HG02588 (cell line): ENCODE measurements at regions not wholly inside any gene's neighbourhood (a gene's known extent, or its start where the extent isn't known, plus 50 kb on each side); places are given as distances from the start of the nearest gene placed in this dataset.

ENCODE experiments used
- ATAC-seq: cut with Tn5 transposase; IDR thresholded peaks from one replicate; pipeline ENCODE4 v1.9.1; 2021; ENCODE audit warnings: mild to moderate bottlenecking, moderate library complexity; ENCODE audit not compliant: unreplicated experiment

DNA sequence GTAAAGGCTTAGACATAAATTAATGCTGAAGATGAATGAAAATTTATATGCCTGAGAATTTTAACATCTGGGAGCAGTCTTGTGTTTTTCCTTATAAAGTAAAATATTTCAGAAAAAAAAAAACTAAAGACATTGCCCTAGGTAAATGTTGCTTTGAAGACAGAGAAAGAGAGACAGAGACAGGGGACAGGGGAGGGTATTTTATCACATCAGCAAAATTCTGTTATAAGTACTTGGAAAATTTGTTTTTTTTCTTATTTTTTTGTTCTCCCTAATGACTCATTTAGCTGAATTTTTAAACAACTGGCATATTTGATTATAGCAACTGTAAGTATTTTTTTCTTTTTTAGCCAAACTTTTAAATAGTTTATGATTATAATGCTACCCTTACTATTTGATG, 1540.6 kb upstream of the GBE1 start:
- no peak for ATAC-seq

DNA sequence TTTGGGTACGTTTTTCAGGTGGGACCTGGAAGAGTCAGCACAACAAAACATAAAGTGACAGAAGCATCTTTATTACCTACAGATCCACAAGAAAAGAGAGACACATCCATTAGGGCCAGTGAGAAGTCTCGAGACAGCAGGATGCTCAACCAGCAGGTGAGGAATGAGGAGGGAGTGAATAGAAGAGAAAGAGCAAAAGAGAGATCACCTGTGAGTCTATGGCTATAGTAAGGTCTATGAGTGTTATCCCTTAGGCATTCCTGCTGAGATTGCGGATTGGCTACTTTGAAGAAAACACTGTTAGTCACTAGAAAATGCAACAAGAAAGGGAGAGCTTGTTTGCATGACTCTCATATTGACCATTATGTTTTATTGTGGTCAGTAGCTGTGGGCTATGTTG, 1556.2 kb upstream of the GBE1 start:
- ATAC-seq: no peak

DNA sequence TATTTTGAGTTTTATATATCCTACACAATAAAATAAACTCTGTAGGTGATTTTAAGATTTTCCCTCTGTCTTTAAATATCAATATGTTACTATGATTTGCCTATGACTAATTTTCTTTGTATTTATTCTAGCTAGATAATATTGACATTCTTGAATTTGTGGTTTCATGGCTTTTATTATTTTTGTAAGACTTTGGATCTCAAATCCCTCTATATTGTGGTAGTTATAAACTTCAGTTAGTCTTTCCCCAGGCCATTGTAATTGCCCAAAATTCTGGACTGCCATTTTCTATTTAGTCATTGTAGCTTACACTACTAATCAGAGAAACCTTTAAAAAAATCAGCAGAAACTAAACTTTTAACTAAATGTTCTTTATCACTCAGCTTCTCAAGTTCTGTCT, 1559.3 kb upstream of the GBE1 start:
- ATAC-seq: no peak

DNA sequence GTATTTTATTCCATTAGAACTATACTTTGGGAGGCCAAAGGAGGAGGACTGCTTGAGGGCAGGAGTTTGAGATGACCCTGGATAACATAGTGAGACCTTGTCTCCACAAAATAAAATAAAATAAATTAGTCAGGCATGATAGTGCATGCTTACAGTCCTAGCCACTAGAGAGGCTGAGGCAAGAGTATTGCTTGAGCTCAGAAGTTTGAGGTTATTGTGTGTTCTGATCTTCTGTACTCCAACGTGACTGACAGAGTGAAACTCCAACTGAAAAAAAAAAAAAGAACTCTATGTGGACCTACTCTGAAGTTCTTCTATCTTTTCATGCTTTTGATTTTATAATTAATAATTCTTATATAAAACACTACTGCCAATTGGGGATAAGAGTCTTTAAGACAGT, 1560.0 kb upstream of the GBE1 start:
- ATAC-seq: no peak

DNA sequence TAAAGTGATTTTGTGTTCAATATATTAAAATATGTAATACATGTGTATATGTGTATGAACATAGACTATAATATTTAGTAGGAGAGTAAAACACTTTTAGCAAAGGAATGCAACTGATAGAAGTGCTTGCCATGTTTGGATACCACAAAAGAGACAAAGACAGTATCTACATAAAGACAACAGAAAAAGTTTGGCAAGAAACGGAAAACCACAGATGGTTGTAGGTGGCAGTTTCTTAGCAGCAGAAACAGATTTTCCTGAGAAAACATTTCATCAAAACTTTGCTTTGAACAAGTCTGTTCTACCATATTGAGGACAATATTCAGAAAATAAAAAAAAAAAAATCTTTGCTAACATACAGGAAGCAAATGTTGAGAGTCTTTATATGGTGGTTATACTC, 1560.4 kb upstream of the GBE1 start:
- ATAC-seq: no peak

DNA sequence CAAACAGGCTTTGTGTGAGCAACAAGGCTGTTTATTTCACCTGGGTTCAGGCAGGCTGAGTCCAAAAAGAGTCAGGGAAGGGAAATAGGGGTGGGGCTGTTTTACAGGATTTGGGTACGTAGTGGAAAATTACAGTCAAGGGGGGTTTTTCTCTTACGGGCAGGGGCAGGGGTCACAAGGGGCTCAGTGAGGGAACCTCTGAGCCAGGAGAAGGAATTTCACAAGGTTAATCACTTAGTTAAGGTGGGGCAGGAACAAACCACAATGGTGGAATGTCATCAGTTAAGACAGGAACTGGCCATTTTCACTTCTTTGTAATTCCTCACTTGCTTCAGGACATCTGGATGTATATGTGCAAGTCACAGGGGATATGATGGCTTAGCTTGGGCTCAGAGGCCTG, 1592.8 kb upstream of the GBE1 start:
- no peak for ATAC-seq

DNA sequence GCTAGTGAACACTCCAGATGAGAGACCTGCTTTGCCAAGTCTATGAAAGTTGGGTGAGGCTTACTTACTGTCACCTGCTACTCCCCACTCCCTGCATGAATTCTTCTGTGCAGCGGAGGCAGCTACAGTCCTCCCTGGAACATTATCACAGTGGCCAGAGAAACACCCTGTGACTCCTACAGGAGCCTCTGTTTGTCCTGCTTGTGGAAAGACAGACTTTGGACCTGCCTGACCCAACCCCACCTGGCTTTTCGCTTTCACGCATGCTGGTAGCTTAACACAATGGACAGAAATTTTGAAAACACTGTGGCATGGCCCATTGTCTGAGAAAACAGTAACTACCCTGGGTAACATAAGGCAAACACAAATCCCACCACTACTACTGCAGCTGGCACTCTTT, 1565.5 kb upstream of the CADM2 start:
- ATAC-seq: no peak

DNA sequence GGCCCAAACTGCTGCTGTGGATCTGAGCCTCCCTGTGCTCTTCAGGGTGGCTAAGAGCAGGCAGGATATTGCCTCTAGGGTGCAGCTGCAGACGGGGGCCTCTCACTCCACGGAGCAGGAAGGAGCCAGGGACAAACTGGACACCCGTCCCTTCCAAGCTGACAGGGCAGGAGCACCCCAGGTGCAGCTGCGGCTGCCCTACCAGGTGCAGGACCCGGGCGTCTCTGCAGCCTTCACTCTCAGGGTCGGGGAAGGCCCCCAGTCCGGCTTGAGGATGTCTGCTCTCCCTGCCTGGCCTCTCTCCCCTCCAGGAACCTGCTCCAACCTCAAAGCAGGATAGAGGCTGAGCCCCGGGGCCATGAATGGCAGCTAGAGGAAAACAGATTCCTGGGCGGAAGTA, 1554.9 kb upstream of the CADM2 start:
- no peak for ATAC-seq

DNA sequence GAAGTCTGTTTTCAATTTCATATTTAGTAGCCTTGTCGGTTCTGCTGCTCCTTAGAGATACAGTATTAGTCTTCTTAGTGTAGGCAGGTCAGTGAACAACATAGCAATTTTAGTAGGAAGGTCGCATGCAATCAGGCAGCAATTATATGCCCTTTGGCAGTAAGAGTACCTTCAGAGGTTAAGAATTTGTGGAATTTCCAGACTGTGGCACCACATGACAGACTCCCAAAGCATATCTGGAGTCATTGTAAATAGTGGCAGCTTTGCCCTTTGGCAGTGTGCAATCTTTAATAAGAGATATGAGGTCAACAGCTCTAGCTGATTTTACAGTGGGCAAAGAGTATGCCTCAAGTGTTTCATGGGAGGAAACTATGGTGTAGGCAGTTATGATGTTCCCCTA, 1532.5 kb upstream of the CADM2 start:
- ATAC-seq: no peak

DNA sequence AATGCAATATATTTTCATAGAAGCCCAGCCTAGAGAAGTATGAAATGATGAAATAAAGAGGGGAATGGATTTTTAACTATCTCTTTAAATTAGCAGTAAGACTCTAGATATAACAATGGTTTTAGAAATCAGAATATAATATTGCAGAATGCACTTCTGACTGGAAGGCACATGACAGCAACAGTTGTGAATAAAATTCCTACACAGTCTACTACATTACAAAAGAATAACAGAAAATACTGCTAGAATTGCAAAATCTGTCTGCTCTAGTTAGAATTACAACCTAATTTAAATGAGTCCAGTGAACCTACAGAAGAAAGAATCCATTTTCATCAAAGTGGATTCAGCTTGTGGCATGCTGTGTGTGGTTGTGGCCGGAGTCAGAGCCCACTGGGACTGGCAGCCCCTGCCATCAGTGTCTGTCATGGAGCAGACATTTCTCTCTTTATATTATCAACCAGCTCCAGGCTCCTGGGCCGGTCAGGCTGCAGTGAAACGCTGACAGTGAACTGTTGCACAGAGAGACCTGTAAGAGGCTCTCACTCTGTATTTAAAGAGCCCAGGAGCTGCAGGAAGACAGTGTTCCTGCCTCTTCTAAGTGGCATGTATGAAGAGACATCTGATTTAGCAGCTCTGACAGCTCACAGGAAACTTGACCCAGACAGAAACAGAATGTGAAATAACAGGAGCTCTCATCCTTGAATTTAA, 1523.8 kb upstream of the CADM2 start:
- no peak for ATAC-seq

DNA sequence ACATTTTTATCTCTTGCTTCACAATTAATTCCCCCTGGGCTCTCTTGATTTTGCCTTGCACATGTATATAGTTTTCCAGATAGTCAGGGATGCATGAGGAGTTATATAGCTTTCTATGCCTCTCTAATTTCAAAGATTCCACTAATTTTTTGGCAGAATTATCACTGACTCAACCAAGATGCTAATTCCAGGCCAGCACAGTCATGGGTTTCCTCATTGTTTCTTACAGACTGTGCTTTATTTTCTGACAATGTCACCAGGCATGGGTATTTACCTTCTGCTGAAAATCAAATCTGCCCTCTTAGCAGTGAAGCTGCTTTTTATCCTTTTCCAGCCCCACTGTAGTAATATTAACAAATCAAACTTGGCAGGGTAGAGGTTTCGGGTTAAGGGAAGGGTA, 1520.6 kb upstream of the CADM2 start:
- ATAC-seq: no peak

DNA sequence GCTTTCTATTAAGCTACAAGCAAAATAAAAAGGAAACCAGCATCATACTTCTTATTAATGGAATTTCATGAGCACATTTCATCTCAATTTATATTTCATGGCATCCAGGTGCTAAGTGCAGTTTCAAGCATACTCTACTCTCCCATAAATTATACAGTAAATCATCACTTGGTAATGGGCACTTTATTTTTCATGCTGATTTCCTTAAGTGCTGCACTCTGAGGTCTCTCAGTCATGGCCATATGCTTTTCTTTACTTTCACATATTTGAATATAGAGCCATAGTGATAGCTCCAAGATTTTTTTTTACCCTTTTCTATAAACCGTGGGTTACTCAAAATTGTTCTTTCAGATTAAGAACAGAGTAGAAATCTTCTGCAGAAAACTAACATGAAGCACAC, 1505.7 kb upstream of the CADM2 start:
- ATAC-seq: no peak

DNA sequence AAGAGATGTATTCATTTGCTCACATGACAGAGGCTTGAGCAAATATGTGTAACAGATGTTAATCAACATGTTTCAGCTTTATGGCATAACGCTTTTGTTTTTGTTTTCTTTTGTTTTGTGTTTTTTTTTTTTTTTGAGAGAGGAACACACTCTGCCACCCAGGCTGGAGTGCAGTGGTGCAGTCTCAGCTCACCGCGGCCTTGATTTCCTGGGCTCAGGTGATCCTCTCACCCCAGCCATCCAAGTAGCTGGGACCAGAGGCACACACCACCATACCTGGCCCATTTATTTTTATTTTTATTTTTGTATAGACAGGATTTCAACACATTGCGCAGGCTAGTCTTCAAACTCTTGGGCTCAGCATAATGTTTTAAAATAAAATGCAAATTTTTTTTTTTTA, 1504.4 kb upstream of the CADM2 start:
- no peak for ATAC-seq

DNA sequence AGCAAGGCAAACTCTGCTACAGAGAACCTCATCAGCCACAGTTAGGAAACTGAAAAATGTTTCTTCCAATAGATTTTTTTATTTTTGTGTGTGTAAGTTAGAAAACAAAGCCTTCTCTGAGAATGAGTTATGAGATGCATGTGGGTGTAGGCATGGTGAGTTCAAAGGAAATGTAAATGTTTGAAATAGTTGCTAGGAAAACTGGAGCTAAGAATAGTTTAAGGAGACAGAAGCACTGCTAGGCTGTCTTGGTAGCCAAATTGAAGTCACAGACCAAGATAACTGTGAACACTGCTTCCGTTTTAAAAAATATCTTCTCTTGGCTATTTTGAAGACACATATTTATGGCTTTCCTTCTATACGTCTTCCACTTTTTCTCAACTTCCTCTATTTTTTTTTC, 1501.2 kb upstream of the CADM2 start:
- no peak for ATAC-seq

DNA sequence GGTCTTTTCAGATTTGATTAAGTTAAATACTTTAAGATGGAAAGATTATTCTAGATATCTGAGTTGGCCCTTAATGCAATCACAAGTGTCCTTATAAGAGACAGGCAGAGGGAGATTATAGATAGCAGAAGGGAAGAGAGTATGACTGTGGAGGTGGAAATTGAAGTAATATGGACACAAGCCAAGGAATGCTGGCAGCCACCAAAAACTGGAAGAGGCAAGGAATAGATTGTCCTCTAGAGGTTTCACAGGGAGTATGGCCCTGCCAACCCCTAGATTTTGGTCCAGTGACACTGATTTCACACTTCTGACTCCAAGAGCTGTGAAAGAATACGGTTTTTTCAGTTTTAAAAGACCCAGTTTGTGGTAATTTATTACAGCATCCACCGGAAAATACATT, 1498.7 kb upstream of the CADM2 start:
- no peak for ATAC-seq

DNA sequence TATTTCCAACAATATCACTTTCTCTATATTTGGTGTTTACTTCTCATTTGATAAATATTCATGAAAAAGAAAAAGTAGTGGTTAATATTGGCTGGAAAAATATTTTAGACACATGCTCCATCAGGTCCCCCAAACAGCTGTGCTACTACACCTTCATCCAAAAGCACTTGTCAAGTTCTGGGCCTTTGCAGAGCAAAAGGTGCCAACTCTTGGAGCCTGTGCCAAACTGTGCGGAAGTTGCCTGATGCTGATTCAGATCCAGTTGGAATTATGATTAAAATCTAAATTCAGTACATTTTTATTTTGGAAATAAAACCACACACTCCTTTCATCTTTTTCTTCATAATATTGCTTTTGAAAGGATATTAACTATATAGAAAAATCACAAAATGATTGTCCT, 1497.4 kb upstream of the CADM2 start:
- ATAC-seq: no peak

DNA sequence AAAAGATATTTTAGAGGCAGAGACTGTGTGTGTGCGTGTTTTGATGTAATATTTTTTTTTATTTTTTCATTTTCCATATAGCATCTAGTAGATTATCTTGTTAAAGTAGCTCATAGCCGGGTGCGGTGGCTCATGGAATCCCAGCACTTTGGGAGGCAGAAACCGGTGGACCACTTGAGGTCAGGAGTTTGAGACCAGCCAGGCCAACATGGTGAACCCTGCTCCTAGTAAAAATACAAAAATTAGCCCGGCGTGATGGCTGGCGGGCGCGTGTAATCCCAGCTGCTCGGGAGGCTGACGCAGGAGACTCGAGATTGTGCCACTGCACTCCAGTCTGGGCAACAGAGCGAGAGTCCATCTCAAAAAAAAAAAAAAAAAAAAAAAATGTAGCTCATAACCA, 1481.2 kb upstream of the CADM2 start:
- no peak for ATAC-seq

DNA sequence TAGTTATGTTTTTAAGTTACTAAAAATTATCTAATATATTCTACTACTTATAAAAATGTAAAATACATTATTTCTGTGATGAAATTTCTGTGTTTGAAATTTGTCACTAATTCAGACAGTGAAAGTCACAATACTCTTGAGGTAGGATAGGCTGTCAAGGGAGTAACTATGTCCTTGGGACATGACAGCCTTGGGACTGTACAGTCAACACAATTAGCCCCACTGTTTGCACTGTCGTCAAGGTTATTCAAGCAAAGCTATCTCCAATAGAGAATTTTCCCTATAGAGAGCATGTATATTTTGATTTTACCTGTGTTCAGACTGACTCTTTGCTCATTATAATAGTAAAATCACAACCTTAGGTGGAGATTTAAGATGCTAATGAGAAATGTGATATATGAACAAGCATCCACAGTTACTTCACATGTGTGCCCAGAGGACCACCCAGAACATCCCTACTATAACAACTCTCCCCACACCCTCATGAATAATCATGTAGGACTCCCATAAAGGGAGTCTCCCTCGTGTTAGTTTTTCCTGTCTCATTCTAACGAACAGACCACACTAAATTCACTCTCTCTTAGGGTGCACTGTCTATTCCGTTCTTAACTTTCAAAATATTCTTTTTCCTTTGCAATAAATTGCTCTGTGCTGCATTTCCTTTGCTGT, 1476.3 kb upstream of the CADM2 start:
- no peak for ATAC-seq

DNA sequence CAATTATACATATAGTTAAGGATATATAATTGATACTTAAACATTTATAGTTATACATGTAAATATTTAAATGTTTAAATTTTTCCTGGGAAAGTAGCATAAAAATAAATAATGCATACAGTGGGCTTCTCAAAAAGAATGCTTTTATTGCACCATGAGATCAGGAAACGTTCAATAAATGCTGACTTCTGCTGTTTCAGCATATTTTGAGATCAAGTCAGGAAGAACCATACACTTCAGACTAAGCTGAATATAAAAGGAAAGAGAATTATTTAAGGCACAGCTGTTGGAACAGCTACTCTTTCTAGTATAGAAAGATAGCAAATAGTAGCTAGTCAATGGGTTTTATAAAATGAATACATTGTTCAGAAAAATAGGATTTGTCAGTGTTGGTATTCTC, 1462.3 kb upstream of the CADM2 start:
- ATAC-seq: no peak

DNA sequence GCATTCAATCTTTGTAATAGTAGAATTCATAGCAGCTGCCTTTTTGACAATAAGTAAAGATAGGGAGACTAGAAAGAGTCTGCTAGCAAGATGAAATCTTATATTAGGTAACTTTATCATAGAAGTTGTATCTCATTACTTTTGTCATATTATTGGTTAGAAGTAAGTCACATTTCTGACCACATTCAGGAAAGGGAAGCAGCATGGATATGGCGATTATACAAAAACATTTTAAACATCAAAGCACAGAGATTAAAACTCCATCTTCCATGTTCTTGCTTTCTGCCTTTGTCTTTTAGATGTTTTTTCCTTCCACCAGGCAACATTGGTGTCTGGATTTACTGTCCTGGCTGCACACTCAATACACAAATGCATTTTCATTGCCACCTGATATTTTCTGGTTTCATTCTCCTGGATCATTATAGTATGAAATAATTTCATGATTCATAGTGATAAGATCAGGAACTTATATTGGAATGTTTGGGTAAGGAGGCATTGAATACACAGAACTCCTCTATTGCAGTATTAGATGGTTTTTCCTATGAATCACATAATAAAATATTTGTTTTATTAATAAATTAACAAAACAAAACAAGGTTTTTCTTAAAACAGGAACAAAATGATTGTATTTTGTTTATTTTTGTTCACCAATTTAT, 1460.3 kb upstream of the CADM2 start:
- ATAC-seq: no peak

DNA sequence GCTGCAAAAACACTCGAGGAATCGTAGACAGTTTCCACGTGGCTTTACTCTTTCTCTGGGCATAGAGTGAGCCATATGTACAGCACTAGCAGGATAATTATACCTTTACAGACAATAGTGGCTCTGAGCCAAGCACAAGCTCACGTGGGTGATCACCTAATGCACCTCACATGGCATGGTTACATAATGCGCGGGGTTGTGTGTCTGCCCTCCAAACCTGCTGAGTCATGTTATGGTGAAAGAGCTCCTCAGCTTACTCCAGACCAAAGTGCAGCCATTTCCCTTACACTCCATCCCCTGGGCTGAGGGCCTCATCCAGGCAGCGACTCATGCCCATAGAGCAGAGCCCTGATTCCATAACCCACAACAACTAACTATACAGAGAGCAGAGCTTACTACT, 1458.4 kb upstream of the CADM2 start:
- no peak for ATAC-seq

DNA sequence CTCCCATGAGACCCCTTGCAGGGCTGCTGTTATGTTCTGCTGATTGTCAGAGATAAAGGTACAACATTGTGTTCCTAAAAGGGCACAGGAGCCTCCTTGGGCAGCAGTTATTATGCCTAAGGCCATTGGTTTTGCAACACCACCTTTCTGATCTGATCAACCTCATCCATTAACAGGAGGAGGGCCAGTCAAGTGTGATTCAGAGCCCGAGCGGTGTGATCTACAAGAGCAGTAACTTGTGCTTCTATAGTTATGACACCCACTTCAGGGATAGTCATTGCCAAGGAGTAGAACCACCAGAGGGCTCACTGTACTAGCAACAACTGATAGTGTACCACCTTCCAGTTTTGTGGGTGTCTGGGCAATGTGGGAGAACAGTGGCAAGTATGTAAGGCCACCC, 1457.9 kb upstream of the CADM2 start:
- no peak for ATAC-seq

DNA sequence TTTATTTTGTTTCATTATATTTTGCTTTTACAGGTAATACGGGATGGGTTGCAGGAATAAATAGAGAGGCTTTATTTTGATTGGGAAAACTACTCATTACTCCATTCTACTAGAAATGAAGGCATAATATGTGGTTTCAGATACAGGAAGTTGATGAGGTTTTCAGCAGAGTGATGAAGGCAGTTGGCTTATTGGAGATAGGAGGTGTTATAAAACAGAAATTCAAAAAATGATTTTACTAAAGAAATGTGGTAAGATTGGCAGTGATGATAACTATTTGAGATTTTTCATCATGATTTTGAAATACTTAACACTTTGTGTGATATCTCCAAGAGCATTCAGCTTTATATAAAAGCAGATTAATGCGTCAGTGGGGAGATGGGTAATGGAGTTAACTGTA, 1445.7 kb upstream of the CADM2 start:
- no peak for ATAC-seq
